ENCODE measurements at regions not wholly inside any gene's neighbourhood (a gene's known extent, or its start where the extent isn't known, plus 50 kb on each side); places are given as distances from the start of the nearest gene placed in this dataset.

GRCh38 chr12:123075646-123076171, 75.2 kb downstream of the PITPNM2 start:
- ATAC-seq (peak; percentile 82 to 89), DNase-seq (peak; percentile 45 to 88 (median 73))
- Mint-ChIP-seq H3K4me3 (peak overlapping the region; percentile 82 to 98 (median 94)), H3K36me3 (no peaks in the 10 kb centered on the region), H3K4me1 (peaks cover 35 to 78% (median 72%) of the 10 kb centered on the region in 4 donors), H3K27me3 (no peaks in the 10 kb centered on the region), H3K9me3 (no peaks in the 10 kb centered on the region), H3K27ac (peak overlapping the region; percentile 94 to 99 (median 96))
- POLR2A ChIA-PET, result interaction anchor here (0.6 to 3.8 kb wide), 27 partner anchors 8 to 162 kb away, joined by 3 to 47 read pairs (median 5); partner anchors contain the start of genes ARL6IP4, MPHOSPH9, MTRFR and OGFOD2

DNA sequence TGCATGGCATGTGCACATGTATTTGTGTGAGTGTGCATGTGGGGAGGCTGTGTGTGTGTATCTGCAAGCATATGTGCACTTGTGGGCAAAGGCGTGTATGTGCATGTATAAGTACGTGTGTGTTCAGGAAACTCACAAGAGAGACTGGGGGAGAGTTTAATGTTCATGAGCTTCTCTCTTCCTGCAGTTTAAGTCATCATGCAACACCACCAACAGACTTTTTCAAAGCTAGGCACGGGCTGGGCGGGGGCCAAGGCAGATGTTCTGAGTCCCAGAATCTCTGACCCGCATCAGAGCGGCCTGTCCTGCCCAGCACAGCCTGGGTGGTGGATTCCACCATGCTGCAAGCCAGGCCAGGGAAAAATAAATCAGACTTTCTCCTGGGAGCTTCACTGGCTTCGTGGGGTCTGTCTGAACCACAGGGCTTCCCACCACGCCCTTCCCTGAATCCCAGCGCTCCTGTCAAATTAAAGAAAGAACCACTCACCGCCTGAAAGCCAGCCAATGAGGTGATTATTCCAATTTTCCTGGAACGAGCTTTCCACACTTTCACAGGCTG, 75.7 kb downstream of the PITPNM2 start:
- peak in 4 of 10 donors; percentile 12 to 40 (median 26) for DNase-seq
- peak overlapping the region; percentile 94 to 99 (median 96) for H3K27ac Mint-ChIP-seq
- H3K27me3 Mint-ChIP-seq, result no peaks in the 10 kb centered on the region
- H3K4me3 Mint-ChIP-seq, result peak overlapping the region; percentile 82 to 98 (median 94)
- no peaks in the 10 kb centered on the region for H3K9me3 Mint-ChIP-seq
- POLR2A ChIA-PET, result interaction anchor here (0.6 to 3.8 kb wide), 26 partner anchors 9 to 163 kb away, joined by 3 to 47 read pairs (median 5); partner anchors contain the start of genes ARL6IP4, MPHOSPH9, MTRFR and OGFOD2
- peaks cover 36 to 84% (median 73%) of the 10 kb centered on the region in 4 donors for H3K4me1 Mint-ChIP-seq
- H3K36me3 Mint-ChIP-seq, result no peaks in the 10 kb centered on the region
- ATAC-seq, result peak; percentile 6 to 24

GRCh38 chr12:123073962-123074801, 76.7 kb downstream of the PITPNM2 start:
- DNase-seq, result peak in 1 of 10 donors; percentile 40
- H3K27ac Mint-ChIP-seq, result peak overlapping the region; percentile 21 to 99 (median 94)
- H3K4me3 Mint-ChIP-seq, result peak overlapping the region; percentile 82 to 98 (median 94)
- POLR2A ChIA-PET, result interaction anchor here (1.2 to 3.8 kb wide), 15 partner anchors 8 to 164 kb away, joined by 3 to 47 read pairs (median 7); partner anchors contain the start of genes ARL6IP4, MPHOSPH9, MTRFR and OGFOD2
- ATAC-seq, result no peak
- H3K27me3 Mint-ChIP-seq, result no peaks in the 10 kb centered on the region
- no peaks in the 10 kb centered on the region for H3K36me3 Mint-ChIP-seq
- peaks cover 36 to 86% (median 72%) of the 10 kb centered on the region in 4 donors for H3K4me1 Mint-ChIP-seq
- no peaks in the 10 kb centered on the region for H3K9me3 Mint-ChIP-seq

- Mint-ChIP-seq H3K36me3 (no peaks in the 10 kb centered on the region), H3K4me1 (peaks cover 36 to 83% (median 67%) of the 10 kb centered on the region in 4 donors), H3K4me3 (peak overlapping the region in 8 of 10 donors; percentile 11 to 98 (median 69)), H3K27ac (peak overlapping the region in 7 of 10 donors; percentile 3 to 88 (median 27)), H3K27me3 (no peaks in the 10 kb centered on the region), H3K9me3 (no peaks in the 10 kb centered on the region)
- ATAC-seq (no peak), DNase-seq (no peak)
- POLR2A ChIA-PET, result interaction anchor here (1.2 to 3.3 kb wide), 2 partner anchors 30 to 33 kb away, joined by 3 to 26 read pairs; no protein-coding TSS in a partner anchor
These were observed 77.6 kb downstream of the PITPNM2 start for GRCh38 chr12:123073292-123073691.

DNA sequence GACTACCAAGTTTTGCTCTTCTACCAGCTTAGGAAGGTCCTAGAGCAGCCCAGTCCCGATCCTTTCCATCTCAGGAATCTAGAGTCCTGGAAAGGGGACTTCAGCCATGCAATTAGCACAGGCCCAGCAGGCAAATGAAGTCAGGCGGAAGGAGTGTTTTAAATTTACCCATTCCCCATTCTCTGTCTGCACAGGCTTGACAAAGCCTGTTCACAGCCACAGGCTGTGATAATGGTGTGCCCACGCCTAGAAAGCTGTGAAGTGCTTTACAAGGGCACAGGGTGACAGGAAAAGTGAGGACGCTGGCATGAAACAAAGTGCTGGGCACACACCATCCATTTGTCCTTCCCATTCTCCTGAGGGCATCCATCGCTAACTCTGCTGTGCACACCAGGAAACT, 79.0 kb downstream of the PITPNM2 start:
- POLR2A ChIA-PET, result no interaction called here
- H3K36me3 Mint-ChIP-seq, result no peaks in the 10 kb centered on the region
- H3K27me3 Mint-ChIP-seq, result no peaks in the 10 kb centered on the region
- peaks cover 41 to 85% (median 68%) of the 10 kb centered on the region in 4 donors for H3K4me1 Mint-ChIP-seq
- ATAC-seq, result no peak
- DNase-seq, result no peak
- peak overlapping the region in 8 of 10 donors; percentile 9 to 86 (median 38) for H3K27ac Mint-ChIP-seq
- peak overlapping the region in 3 of 10 donors; percentile 19 to 36 (median 36) for H3K4me3 Mint-ChIP-seq
- no peaks in the 10 kb centered on the region for H3K9me3 Mint-ChIP-seq

GRCh38 chr12:123071099-123071800, 79.6 kb downstream of the PITPNM2 start:
- H3K4me1 Mint-ChIP-seq, result peaks cover 38 to 85% (median 68%) of the 10 kb centered on the region in 4 donors
- no peaks in the 10 kb centered on the region for H3K36me3 Mint-ChIP-seq
- ATAC-seq (no peak), DNase-seq (peak in 1 of 10 donors; percentile 54)
- peak overlapping the region in 5 of 10 donors; percentile 17 to 70 (median 29) for H3K27ac Mint-ChIP-seq
- POLR2A ChIA-PET, result interaction anchor here (0.9 kb wide), 1 partner anchor 35 kb away, joined by 3 read pairs; no protein-coding TSS in a partner anchor
- no peaks in the 10 kb centered on the region for H3K9me3 Mint-ChIP-seq
- no peaks in the 10 kb centered on the region for H3K27me3 Mint-ChIP-seq
- peak overlapping the region in 1 of 10 donors; percentile 36 for H3K4me3 Mint-ChIP-seq

DNA sequence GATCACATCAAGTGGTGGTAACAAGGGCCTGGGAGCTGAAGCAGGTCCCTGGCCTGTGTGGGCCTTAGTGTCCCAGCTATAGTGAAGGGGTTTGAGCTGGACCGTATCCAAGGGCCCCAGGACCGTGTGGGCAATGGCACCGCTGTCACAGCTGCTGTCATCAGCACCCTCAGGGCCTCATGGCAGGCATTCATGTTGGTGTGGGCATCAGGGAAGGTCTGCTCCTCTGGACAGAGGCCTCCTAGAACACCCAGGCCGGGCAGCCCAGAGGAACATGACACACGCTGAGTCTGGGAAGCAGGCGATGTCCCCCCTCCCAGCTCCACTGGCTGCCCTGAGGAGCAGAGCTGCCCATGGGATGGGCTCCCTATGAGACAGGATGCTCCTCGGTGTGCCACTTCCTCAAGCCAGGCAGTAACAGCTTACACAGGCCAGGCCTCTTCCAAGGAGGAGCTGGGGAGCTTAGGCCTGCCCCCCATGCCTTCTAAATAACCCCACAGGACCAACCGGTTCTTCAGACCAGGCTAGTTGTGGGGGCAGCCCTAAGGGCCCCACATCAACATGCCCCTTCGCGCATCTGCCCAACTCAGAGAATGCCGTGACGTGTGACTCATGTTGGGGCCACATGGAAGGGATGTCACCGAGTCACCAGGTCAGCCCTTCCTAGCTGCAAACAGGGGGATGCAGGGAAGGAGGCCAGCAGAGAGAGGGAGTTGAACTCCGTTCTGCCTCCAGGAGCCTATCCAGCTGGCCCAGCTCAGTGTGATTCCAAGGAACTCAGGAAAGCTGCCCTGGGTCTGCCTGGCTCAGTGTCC, 80.4 kb downstream of the PITPNM2 start:
- ATAC-seq, result no peak
- H3K4me1 Mint-ChIP-seq, result peaks cover 39 to 85% (median 68%) of the 10 kb centered on the region in 4 donors
- POLR2A ChIA-PET, result interaction anchor here (0.6 to 1.3 kb wide), 3 partner anchors 27 to 561 kb away, joined by 3 to 4 read pairs (median 4); no protein-coding TSS in a partner anchor
- DNase-seq, result peak in 1 of 10 donors; percentile 47
- no peak overlapping the region for H3K4me3 Mint-ChIP-seq
- H3K27me3 Mint-ChIP-seq, result no peaks in the 10 kb centered on the region
- no peaks in the 10 kb centered on the region for H3K9me3 Mint-ChIP-seq
- no peaks in the 10 kb centered on the region for H3K36me3 Mint-ChIP-seq
- peak overlapping the region in 5 of 10 donors; percentile 31 to 57 (median 44) for H3K27ac Mint-ChIP-seq

DNA sequence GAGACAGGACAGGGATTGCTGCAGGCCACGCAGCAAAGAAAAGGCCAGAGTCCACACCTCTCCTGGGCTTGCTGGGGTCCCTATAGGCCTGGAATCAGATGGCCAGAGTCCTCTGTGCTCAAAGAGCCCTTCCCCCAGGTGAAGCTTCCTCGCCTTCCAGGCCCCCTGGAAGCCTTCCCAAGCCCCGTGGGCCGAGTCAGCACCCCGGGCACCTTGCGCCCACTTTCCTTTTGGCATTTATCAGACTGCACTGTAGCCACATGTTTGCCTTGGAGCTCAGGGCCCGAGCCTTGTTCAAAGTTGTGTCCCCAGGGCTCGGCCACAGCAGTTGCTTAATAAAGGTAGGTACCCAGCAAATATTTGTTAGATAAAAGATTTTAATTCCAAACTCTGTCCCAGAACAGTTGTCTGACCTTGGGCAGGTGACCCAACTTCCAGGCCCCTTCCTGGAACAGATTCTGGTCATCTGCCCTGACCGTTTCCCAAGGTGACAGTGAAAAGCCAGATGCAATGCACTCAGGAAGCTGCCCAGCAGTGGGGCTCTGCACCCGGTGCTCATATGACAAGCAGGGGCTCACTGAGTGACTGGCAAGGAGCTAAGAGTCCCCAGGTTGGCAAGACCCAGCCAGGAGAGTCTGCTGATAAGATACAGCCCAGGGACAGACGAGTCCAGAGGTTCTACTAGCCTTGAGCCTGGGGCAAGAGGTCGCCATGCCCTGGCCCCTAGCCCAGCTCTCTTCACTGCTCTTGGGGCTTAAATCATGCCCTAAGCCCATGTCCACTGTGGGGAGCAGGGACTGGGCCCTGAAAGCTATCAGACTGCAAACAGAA, 81.2 kb downstream of the PITPNM2 start:
- H3K4me1 Mint-ChIP-seq, result peaks cover 38 to 84% (median 67%) of the 10 kb centered on the region in 4 donors
- peak overlapping the region in 6 of 10 donors; percentile 31 to 49 (median 40) for H3K27ac Mint-ChIP-seq
- H3K36me3 Mint-ChIP-seq, result no peaks in the 10 kb centered on the region
- no peaks in the 10 kb centered on the region for H3K9me3 Mint-ChIP-seq
- H3K4me3 Mint-ChIP-seq, result no peak overlapping the region
- ATAC-seq (no peak), DNase-seq (peak in 1 of 10 donors; percentile 28)
- no peaks in the 10 kb centered on the region for H3K27me3 Mint-ChIP-seq
- POLR2A ChIA-PET, result interaction anchor here (0.6 to 1.3 kb wide), 2 partner anchors 26 to 562 kb away, joined by 4 read pairs; no protein-coding TSS in a partner anchor

- POLR2A ChIA-PET, result no interaction called here
- ATAC-seq (no peak), DNase-seq (no peak)
- H3K9me3 Mint-ChIP-seq, result no peaks in the 10 kb centered on the region
- H3K27ac Mint-ChIP-seq, result peak overlapping the region in 5 of 10 donors; percentile 17 to 71 (median 63)
- no peaks in the 10 kb centered on the region for H3K36me3 Mint-ChIP-seq
- H3K4me3 Mint-ChIP-seq, result peak overlapping the region in 1 of 10 donors; percentile 19
- no peaks in the 10 kb centered on the region for H3K27me3 Mint-ChIP-seq
- peaks cover 32 to 82% (median 65%) of the 10 kb centered on the region in 4 donors for H3K4me1 Mint-ChIP-seq
These were observed 83.2 kb downstream of the PITPNM2 start for GRCh38 chr12:123067654-123068053.

DNA sequence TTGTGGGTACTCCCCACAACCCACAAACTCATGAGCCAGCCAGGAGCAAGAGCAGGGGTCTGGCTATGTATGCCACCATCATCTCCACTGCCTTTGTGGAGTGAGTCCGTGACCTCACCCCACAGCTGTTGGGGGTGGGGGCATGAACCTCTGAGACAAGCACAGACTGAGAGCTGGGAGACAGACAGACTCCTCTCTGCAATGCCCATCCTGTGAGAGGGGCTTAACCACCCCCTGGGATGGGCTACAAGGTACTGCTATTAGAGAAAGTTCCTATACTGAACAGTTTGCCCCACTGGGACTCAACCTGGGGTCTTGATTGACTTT, 84.5 kb downstream of the PITPNM2 start:
- H3K4me1 Mint-ChIP-seq, result peaks cover 40 to 82% (median 67%) of the 10 kb centered on the region in 4 donors

More for the DNA sequence above, 84.5 kb downstream of the PITPNM2 start:
- Mint-ChIP-seq H3K27ac (peak overlapping the region in 9 of 10 donors; percentile 67 to 92 (median 84)), H3K9me3 (no peaks in the 10 kb centered on the region), H3K36me3 (no peaks in the 10 kb centered on the region), H3K4me3 (peak overlapping the region in 3 of 10 donors; percentile 54 to 82 (median 80)), H3K27me3 (no peaks in the 10 kb centered on the region)
- DNase-seq, result no peak
- POLR2A ChIA-PET, result interaction anchor here (1.2 to 1.9 kb wide), 2 partner anchors 9 to 167 kb away, joined by 3 to 6 read pairs; partner anchors contain the start of genes MPHOSPH9 and MTRFR
- ATAC-seq, result peak; percentile 22 to 33
